Stimulated activated CD4-positive, alpha-beta T cell treated with anti-CD3 and anti-CD28 coated beads, Interleukin-12 subunit alpha, Interleukin-12 subunit beta, amount 100 ng/mL, for 48 hours (primary cell): ENCODE measurements at regions not wholly inside any gene's neighbourhood (a gene's known extent, or its start where the extent isn't known, plus 50 kb on each side); places are given as distances from the start of the nearest gene placed in this dataset.
"Not testable (repeated sequence)": the region's sequence is repeated elsewhere in the genome, so short reads cannot be mapped to it uniquely, and the experiment has no call there.

Experiments used
- DNase-seq, 3 donors: peaks; one replicate each; pipeline ENCODE4 v3.0.0-alpha.2; 2020; ENCODE audit warnings: low read depth in 2 of 3, low spot score in 1 of 3

DNA sequence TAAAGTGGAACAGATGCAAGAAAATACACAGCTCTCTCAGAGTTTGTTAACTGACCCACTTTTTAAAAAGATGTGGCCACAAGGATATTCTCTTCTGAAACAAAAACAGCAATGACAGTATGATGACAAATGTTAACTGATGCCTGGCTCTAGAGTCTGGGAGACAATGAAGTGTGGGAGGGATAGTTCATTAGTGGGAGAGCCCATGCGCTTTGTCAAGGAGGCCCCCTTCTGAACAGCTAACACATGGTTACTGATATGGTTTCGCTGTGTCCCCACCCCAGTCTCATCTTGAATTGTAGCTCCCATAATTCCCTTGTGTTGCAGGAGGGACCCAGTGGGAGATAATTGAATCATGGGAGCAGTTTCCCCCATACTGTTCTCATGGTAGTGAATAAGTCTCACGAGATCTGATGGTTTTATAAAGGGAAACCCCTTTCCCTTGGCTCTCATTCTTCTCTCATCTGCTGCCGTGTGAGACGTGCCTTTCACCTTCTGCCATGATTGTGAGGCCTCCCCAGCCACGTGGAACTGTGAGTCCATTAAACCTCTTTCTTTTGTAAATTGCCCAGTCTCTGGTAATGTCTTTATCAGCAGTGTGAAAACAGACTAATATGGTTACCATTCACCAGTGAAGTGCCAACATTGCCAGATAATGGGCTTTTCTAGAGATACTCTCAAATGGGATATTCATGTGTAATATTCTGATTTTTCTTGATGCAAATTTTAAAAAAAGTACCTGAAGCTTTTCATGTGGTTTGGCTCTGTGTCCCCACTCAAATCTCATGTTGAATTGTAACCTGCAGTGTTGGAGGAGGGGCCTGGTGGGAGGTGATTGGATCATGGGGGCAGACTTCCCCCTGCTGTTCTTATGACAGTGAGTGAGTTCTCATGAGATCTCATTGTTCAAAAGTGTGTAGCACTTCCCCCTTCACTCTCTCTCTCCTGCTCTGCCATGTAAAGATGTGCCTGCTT lies 435.8 kb downstream of the SHISA9 start:
- not testable (repeated sequence) for DNase-seq

DNA sequence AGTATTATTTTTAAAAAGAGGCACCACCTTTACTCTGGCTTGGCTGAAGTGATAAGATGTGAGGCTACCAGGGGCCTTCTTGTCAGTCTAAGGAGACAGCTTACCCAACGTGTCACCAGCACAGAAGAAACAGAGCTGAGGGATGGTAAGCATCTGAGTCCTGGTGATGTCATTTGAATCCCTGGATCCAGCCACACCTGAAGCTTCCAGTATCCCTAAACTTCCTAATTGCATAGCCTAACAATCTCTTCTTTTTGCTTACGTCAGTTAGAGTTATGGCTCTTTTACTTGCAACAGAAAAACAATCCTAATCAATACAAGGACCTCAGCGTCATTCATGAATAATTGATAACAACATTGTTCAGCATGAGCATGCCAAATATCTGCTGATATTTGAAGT lies 436.6 kb downstream of the SHISA9 start:
- no peak for DNase-seq

DNA sequence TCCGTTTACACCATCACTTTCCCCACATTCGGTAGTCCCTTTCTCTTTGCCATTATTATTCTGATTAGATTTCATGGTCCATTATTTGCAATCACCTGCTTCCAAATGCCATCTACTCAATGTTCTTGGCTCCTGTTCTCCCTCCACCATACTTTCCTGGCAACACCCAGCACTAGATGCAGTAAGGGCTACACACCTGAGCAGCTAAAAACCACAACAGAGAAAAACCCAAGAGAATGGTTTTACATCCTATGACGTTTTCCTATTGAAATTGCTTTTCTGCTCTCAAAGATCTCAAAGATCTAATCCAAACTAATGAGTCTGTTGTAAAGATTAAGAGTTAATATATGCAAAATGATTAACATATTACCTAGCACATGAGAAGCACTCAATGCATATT lies 441.3 kb downstream of the SHISA9 start:
- DNase-seq: no peak

DNA sequence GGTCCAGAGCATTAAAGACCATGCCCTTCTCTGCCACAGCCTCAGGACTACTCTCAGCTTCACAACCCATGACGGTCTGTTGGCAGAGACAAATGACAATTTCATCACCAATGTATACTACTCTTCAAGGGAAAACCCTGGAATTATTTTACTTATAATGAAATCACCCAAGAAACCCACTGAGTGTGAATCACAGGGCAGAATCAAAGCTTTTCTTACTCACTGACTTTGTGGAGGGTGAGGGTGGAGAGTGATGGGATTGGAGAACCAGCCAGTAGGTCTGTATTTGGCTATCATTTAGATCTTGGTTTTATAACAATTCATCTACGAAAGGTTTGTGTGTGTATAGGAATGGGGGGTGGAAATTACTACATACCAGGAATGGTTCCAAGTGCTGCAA lies 442.6 kb downstream of the SHISA9 start:
- no peak for DNase-seq

DNA sequence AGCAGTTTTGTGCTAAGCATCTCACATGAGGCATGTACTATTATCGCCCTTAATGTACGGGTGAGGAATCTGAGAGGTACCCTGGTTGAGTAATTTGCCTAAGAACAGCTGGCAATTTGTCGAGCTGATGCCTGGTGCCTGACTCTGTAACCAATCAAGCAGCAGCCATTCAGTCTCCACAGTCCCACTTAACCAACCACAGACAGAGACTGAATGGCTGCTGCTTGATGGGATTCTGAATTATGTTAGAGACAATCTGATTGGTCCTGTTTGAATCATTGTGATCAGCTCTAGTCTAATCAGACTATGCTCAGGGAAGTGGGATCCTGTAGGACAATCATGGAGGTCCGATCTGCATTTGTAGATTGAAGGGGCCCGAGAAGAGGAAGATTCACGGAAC lies 447.0 kb downstream of the SHISA9 start:
- DNase-seq: no peak

DNA sequence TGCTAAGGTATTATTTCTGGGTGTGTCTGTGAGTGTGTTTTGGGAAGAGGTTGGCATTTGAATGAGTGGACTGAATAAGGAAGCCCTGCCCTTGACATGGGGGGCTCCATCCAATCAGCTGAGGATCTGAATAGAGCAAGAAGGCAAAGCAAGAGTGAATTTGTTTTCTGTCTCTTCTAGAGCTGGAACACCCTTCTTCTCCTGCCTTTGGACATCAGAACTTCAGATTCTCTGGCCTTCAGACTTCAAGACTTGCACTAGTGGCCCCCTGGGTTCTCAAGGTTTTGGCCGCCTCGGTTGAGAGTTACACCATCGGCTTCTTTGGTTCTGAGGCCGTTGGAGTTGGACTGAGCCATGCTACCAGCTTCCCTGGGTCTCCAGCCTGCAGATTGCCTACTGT lies 448.6 kb downstream of the SHISA9 start:
- no peak for DNase-seq

DNA sequence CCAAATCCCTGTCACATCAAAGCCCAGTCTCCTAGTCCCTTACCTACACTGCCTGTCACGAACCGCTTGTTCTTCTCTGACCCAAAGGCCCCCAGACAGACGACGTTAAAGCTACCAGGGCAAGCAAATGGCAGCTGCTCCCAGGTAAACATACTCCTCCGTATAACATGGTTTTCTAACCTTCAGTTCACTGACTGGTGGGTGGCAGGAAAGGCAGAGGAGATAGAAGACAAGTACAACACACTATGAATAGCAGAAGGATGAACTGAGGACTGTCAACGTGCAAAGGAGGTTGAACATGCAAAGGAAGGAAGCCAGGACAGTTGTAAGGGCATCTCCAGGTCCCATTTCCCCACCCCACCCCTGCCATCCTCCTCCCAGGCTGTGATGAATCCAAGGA lies 449.8 kb downstream of the SHISA9 start:
- no peak for DNase-seq

DNA sequence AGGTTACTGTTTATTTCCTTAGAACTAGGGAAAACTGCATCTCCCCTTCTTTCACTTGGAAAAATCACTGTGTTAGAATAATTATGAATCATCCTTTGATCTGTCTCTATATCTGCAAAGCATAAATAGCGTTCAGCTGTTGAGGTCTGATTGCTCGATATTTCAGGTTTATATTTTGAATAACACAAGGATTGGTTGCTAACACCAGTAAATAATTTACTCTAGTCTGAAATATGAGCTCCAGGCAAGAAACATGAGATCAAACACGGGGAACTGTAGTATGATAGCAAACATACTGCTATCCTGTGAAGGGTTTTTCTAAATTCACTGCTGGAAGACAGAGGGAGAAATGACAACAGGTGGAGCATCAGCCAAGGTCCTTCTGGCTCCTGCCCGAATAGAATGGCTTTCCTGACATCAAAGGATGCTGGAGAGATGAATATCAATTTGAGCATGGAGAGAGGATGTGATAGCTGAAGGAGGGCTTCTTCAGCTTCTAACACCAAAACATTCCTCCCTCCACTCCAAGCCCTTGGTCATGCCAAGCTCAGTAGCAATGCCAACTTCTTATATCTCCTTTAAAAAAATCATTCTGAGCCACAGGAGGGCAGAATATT lies 450.3 kb downstream of the SHISA9 start:
- no peak for DNase-seq

DNA sequence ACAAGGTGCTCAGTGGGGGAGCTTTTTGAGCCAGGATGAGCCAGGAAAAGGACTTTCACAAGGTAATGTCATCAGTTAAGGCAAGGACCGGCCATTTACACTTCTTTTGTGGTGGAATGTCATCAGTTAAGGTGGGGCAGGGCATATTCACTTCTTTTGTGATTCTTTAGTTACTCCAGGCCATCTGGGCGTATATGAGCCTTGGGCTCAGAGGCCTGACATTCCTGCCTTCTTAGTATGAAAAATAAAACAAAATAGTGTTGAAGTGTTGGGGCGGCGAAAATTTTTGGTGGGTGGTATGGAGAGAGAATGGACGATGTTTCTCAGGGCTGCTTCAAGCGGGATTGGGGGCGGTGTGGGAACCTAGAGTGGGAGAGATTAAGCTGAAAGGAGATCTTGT lies 451.4 kb downstream of the SHISA9 start:
- not testable (repeated sequence) for DNase-seq

DNA sequence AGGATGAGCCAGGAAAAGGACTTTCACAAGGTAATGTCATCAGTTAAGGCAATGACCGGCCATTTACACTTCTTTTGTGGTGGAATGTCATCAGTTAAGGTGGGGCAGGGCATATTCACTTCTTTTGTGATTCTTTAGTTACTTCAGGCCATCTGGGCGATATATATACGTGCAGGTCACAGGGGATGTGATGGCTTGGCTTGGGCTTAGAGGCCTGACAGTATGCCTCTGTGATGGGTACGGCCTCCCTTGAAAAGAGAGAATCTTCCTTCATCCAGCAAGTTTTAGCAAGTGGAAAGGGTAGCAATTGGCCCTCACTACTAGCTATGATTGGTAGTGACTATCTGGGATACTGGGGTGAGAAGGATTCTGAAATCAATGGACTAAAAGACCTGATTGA lies 456.4 kb downstream of the SHISA9 start:
- not testable (repeated sequence) for DNase-seq

DNA sequence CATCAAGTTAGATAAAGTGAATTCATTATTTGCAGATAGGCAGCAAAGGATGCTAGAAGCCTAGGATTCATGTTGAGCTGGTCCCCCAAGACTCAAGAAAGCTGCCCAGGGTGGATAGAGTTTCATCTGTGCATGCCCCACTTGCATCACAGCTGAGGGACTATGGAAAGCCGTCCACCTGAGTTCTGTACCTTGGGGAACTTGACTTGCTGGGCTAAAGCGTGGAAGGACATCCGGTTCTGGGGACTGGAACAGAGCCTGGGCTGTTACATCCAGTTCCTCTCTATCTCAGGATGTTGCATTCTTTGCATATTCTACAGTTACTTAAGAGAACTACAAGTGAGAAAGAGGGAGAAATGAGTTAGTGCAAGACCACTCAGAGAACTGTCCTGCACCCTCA lies 458.4 kb downstream of the SHISA9 start:
- no peak for DNase-seq

DNA sequence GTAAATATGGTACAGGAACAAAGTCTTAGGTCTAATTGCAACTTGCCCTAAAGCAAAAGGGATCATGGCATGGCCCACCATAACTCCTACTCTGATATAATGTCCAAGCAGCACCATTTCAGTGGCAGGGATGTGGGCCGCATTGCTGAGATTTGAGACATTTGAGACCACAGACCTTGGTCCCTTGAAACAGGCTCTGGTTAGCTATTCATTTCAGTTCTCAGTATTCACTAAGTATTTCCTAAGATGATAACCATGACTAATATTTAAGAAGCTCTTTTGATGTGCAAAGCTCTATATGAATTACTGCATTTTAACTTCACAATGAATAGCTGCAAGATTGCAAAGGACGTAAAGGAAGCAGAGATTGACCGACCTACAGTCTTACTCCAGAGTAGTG lies 471.0 kb downstream of the SHISA9 start:
- DNase-seq: no peak

DNA sequence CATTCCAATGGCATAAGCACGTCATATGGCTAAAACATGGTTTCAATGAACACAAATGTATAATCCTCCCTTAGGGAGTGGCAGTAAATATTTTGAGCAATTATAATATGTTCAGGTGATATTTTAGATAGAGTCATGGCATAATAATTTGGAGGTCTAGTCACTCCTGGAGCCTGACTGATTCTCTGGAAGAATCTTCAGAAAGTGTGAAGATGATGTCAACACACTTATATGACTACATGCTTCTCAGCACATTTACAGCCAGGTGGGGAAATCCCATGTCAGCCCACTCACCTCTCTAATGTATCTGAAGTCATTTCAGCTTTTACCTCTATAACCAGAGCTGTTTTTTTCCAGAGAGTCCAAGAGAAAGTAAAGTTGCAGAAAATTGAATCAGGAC lies 474.8 kb downstream of the SHISA9 start:
- peak in 2 of 3 donors; percentile 1 to 4 for DNase-seq

DNA sequence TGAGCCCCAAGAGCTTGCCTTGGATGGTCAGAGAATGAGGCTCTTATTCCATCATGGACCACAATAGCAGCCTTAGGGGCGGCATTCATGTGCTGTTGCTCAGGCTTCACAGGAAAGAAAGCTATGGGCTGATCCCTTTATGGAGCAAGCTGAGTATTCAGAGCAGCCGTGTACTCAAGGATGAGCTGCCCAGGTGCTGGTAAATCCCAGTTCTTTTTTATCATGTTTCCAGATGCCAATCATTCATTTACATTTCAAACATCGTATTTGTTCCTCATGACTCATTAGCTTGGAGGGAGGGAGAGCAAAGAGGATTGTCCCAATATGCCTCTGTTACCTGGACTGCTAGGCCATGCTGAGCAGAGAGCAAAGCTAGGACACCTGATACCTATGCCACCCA lies 475.7 kb downstream of the SHISA9 start:
- no peak for DNase-seq

DNA sequence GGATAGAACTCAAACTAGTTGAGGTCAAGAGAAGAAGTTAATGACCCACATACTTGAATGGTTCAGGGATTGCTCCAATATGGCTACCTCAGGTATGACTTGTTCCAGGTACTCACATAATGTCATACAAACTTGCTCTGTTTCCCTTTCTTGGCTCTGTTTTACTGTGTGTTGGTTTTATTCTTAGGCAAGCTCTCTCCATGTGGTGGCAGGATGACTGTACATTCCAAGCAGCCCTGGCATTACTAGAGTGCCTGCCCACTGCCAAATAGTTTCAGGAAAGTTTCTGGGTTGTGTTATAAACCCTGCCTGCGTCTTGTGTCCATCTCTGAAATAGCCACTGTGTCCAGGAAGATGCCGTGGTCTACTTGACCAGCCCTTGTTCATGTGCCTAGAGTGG lies 476.8 kb downstream of the SHISA9 start:
- no peak for DNase-seq

DNA sequence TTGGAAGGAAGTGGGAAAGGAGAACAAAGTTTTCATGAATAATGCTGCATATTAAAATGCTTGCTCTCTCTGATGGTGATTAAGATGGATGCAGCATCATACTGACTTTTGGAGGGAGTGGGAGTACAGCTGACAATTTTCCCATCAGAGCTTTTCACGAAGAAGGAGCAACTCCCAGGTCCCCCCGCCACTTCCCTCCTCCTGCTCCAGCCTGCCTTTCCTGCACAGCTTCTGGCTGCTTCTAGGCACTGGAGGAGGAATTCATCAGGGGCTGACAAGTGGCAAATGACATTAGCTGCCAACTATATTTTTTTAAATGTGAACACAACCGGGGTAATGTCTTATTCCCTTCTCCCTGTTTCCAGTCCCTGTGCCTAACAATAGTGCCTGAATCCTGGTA lies 477.9 kb downstream of the SHISA9 start:
- no peak for DNase-seq

DNA sequence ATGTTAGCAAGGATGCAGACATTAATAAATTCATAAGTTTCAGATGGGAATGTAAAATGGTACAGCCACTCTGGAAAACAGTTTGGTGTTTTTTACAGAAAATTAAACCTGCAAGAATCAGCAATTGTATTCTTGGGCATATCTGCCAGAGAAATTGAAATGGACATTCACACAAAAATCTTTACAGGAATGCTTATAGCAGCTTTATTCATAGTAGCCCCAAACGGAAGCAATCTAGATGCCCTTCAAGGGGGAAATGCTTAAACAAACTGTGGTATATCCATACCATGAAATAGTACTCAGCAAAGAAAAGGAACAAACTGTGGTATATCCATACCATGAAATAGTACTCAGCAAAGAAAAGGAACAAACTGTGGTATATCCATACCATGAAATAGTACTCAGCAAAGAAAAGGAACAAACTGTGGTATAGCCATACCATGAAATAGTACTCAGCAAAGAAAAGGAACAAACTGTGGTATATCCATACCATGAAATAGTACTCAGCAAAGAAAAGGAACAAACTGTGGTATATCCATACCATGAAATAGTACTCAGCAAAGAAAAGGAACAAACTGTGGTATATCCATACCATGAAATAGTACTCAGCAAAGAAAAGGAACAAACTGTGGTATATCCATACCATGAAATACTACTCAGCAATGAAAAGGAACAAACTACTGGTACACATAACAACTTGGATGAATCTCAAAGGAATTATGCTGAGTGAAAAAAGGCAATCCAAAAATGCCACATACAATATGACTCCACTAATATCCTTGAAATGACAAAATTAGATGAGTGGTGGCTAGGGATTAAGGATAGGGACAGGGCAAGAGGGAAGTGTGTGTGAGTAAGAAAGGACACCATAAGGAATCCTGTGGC lies 484.0 kb downstream of the SHISA9 start:
- DNase-seq: not testable (repeated sequence)

DNA sequence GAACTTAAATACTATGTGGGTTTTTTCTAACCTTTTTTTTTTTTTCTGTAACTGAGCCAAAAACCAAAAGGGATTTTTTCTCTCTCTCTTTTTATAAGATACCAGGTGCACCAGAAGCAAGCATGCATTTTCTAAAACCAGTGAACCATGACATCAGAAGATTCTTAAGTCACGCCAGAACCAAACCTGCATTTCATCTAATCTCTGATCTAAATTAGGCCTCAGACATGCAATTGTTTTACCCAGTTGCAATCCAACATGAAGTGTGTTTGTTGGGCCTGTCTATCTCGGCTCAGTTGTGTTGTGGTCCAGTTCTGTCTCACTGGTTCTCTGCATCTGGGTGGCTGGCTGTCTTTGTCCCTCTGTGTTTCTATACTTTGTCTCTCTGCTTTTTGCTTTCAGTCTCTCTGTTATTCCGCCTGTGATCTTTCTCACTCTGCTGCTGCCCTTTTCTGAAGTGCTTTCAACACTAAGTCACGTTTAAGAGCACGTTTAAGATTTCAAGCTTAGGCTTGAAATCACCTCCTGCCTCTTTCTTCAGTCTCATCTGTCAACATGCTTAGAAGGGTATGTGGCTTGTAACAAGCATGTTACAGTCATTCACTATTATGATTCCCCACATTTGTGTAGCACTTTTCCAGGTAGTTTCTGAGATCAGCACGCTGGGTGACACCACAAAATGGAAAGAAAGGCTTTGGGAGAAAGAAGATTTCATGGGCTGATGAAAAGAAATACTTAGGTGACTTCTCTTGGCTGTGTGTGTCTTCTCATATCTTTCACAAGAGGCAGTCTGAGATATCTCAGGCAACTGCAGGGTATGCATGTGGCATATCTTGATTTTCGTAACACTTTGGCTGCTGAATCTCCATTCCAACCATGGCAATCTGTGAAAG lies 488.9 kb downstream of the SHISA9 start:
- DNase-seq: no peak

DNA sequence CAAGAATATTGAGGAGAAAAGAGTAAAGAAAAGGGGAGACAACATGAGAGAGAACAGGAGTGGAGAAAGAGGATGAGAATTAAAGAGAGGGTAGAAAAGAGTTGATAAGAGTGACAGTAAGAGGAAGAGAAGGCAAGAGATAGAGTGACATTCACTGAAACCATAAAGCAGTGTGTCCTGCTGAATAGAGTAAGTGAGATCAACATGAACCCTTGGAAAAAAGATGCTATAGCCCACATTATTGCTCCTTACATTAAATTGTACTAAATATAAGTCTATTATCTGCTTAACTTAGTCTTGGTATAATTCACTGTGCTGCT lies 489.5 kb downstream of the SHISA9 start:
- no peak for DNase-seq

DNA sequence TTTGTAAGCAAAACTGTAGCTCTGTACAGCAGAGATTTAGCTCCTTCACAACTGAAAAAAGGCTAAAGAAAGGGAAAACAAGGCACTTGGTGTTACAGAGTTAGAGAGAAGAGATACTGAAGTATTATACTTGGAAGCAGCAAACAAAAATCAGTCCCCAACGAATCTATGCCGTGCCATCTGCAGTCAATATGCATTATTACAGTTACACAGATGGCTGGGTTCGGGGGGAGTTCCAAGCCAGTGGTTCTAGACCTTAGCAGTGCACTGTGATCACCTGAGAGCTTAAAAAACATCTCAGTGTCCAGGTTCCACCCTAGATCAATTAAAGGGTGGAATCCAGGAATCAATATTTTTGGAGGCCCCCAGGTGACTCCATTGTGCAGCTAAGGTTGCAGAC lies 489.9 kb downstream of the SHISA9 start:
- DNase-seq: no peak

DNA sequence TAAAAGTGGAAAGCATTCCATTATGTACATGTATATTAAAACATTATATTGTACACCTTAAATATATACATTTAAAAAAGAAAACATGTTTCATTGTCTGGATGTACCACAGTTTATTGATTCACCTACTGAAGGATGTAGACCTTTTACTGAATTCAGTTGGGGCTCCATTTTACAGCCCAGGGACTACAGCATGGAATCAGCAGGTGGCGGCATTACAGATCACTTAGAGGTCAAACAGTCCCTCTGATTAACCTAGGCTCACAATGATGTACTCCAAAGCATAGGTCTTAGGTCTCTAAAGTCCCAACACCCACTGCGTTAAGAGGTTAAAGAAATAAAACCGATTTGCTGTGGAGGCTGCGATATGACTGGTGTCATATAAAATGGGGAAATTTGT lies 490.9 kb downstream of the SHISA9 start:
- DNase-seq: no peak
